ENCODE measurements at regions not wholly inside any gene's neighbourhood (a gene's known extent, or its start where the extent isn't known, plus 50 kb on each side); places are given as distances from the start of the nearest gene placed in this dataset.

DNA sequence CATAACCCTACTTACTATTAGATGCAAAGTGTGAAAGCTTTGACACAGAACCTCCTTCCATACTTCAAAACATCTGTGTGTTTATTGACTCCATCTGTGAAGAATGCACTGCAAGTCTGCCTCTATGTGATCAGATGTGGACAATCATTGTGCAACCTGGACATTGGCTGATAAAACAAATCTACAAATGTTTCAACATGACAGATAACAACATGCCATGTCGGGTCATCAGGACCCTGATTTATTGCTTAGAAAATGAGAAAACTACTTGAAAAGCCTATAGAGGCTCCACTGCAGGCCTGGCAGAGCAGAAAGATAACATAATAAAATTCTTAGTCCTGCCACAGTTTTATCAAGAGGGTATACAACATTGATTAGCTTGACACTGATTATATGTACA lies 1286.4 kb downstream of the GRIK2 start:
- no peak for DNase-seq

DNA sequence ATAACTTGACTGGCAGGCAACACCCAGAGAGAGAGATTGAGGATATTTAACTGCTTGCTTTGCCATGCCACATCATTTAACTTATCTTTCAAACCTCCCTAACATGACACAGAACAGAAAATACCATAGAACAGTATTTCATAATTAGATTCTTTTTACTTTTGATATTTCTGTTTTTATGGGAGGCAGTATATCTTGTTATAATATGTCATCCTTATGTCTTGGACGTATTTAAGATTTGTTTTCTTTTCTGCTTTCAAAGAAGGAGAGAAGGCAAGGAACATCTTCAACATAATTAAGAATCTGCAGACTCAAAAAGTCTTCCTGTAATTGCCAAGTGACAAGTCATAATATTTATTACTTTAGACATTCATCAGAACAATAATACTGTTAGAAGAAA lies 1283.7 kb downstream of the GRIK2 start:
- no peak for DNase-seq

DNA sequence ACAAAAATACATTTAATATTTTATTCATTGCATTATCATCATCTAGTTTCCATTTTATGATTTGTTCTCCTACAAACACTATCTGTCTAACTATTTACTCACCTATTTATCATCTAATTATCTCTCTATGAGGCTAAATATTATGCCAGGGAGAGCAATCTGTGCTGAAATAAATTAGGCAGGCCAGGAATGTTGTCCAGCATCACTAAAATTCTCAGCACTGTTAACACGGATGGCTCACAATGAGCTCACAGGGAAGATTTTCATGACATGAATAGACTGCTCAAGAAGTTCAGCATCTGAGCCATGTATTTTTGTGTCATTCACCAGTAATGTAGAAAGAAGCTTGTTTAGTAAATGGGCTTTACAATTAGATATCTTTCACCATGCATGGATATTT lies 1277.2 kb downstream of the GRIK2 start:
- no peak for DNase-seq

DNA sequence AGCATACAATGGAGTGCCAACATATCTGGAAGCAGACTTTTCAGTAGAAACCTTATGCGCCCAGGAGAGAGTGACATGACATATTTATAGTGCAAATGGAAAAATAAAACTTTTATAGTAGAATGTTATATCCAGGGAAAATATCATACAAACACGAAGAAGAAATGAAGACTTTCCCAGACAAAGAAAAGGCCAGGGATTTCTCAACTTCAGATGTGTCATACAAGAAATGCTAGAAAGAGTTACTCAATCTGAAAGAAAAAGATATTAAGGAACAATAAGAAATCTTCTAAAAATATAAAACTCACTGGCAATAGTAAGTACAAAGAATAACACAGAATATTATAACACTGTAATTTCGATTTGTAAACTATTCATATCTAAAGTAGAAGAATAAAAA lies 1269.3 kb downstream of the GRIK2 start:
- no peak for DNase-seq

DNA sequence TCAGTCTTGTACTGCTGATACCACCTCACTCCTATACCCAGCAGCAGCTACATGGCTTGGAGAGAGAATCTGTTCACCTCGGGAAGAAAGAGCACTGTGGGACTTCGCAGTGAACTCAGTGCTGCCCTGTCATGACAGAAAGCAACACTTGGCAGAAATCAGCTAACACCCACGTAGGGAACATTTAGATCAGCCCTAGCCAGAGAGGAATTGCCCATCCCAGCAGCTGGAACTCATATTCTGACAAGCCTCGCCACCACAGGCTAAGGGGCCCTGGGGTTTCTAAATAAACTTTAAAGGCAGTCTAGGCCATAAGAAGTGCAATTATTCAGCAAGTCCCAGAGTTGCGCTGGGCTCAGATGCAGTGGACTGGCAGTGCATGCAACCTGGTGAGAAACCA lies 1266.8 kb downstream of the GRIK2 start:
- DNase-seq, result no peak

DNA sequence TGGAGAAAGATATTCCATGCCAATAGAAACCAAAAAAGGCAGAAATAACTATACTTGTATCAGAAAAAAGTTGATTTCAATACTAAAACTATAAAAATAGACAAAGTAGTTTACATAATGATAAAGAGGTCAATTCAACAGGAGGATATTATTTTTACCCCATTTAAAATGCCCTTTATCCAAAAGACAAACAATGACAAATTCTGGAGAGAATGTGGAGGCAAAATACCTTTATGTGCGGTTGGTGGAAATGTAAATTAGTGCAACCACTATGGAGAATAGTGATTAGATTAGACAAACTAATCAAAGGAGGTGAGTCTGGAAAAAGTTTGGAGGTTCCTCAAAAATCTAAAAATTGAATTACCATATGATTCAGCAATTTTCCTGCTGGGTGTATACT lies 1262.3 kb downstream of the GRIK2 start:
- no peak for DNase-seq

DNA sequence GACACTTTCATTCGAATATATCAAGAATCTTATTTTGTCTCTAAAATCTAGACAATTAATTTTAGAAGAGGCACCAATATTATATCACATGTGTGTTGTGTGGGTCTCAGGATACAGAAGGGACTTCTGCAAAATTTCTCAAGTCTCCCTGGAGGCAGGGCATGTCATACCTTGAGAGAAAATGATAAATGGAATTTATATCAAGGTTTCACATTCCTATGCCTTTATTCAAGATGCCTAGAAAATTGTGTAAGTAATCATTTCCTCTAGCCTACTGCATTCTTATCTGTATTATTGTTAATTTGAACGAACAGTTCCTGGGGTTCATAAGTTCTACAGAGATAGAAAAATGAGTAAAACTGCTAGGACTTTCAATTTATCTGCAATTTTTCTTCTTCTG lies 1247.9 kb downstream of the GRIK2 start:
- no peak for DNase-seq

DNA sequence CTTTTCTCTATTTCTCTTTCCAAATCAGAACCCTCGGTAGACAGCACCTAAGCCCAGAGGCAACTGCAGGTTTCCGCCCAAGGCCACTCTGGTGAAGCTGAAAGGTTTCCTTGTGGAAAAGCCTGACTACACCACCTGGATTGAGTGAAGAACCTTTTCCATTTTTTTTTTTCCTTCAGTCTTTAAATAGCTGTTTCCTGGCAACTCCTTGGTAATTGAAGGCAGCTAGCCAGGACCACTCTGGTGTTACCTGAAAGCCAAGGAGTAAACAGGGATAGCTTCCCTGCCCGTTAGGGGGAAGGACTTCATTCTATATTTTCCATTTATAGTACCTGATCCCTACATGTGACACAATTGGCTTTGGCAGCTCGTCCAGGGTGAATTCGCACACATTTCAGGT lies 1238.4 kb downstream of the GRIK2 start:
- no peak for DNase-seq

DNA sequence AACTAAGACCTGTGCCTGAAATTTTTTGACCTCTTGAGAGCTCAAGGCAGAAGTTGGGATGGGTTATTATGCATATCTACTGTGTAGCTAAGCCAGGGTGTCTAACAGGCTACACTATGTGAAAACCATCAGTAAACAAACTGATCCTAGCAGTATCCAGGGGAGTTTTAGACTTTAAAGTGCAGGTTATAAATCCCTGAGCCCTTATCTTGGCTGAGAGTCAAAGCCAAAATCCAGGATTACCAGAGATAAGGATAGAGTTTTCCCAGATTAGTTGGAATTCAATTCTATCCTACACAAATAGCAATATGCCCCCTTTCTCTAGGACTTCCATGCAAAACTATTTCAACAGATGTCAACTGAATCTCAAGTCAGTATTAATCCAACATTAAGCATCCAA lies 1229.7 kb downstream of the GRIK2 start:
- DNase-seq, result no peak

DNA sequence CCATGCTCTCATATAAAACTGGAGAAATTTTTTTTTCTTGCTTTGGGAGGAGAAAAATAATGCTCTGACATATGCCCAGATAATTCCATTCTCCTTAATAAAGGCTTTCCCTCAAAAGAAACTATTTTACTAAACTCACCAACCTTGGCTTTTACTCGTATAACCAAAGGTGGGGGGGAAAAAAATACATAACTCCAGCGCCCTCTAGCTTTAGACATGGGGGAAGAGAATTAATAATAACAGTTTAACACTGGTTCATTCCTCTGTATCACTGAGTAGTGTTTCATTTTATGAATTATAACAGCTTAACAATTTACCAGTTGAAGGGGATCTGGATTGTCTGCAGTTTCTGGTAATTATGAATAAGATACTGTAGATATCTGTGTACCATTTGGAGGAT lies 1226.1 kb downstream of the GRIK2 start:
- no peak for DNase-seq

DNA sequence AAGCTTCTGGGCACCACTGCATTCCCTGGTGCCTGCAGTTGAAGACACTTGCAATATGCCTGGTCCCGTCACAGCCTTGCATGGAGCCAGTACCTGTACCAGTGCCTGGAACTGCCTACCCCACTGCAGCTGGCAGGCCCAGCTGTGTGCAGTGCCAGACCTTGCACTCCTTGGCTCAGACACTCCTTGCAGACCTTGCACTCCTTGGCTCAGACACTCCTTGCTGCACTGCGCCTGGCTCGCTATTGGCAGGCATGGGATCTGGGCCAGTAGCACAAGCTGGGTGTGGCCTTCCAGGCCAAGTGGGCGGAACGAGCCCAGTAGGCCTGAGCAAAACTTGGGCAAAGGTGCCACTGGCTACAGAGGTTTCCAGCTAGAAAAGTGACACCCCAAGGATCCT lies 1189.1 kb downstream of the GRIK2 start:
- no peak for DNase-seq

DNA sequence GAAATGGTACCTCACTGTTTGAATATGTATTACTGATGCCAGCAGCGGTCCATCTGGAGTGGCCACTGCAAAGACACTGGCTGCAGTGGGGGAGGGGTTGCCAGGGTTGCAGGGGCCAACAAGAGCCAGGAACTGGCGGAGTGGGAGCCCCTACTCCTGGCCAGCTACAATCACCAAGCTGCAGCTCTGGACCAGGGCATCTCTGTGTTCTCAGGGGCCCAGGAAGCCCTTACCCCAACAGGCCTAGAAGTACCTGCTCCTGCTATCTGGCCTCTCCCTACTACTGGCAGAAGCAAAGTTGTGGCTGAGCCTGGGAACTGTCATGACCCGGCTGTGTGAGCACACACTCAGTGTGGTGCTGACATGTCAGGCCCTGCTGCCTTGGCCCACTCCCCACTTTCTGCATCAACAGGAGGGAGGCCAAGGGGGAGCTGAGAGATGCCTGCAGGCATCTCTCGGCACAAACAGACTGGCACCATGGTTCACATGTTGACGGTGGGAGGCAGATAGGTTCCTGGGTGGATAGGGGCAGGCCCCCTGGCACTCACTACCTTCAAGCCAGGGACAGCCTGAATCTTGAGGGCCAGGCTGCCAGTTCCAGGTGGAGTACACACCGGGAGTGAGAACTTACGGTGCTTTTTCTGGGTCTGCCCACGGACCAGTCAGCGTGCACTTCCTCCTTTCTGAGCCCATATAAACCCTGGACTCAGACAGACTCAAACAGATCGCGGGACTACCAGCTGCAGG lies 1188.0 kb downstream of the GRIK2 start:
- no peak for DNase-seq

DNA sequence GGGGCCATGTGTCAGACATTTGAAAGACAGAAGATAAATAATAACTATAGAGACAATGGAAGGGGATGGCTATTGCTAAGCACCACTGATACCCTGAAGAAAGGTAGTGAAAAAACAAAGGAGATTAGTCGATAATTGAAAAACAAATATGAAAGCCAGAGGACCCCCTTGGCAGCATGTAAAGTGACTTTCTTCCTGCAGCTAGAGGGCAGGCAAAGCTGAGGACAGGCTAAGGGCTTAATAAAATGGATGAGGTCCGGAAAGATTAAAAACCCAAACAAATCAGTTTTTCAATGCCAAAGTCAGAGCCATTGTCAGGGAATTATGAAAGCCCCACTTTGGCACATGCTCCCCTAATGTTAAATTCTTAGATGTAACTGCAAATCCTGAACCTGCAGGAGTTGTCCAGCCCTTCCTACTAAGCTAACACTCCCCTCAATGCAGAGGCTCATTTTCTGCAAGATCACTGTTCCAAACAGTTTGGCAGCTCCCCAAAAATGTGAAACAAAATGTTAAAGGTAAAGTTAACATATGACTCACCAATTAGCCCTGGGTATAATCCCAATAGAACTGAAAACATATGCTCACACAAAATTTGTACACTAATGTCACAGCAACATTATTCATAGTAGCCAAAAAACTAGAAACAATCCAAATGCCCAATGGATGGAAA lies 1177.9 kb downstream of the GRIK2 start:
- DNase-seq, result no peak

DNA sequence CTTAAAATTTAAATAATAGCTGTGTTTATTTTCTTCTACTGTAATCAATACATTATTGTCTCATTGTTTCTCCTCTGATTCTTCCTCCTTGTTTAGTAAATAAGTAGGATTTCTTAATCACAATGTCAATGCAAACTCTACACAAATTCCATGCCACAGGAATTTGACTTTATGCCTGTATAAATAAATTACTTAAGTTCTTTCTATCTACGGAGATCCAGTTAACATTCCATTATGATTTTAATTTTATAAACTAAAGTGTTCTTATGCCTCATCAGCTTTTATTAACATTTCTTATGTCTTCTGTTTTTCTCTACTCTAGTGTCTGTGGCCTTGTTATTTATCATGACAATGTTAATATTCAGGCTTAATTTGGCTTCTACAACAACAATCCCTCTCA lies 1169.2 kb downstream of the GRIK2 start:
- no peak for DNase-seq

DNA sequence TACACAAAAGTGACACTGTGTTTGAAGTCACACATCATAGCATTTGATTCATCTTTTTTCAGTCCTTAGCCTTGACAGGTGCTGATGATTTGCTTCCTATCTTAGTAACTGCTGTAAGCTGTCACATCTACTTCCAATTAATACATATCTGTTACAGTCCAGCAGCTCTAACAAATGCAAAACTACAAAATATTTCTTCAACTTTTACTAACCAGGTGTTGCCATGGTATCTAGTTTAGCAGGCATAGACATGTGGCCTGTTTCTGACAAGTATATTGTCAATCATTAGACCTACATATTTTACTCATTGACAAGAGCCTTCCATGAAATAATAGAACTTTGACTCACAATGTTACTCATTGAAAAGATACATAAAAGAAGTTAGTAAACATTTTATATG lies 1159.7 kb downstream of the GRIK2 start:
- DNase-seq, result no peak

DNA sequence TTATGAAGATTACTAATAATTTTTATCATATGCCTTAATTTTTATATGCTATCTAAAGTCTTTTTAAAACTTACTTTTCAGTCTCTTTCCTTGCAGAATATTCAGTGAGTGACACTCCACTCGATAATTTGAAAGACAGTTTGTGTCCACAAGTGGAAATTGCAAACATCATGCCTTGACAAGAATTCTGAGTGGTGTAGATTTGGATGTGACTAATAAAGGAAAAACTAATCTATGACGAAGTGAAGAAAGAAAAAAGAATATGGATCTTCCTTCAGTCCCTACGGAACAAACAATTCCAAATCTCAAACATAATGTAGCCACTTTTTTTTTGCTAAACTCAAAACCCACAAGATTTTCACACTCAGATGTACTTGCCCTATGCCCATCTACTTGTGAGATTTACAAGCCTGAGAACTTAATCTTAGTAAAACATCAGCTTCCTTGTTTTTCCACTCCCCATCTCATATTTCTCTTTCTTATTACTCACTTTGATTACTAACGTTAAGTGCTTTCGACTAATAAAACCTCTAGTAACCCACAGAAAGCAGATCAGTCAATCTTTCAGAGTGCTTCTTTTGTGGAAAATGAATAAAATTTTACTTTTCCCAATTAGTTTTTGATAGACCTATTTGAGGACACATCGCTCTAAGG lies 1155.8 kb downstream of the GRIK2 start:
- no peak for DNase-seq

DNA sequence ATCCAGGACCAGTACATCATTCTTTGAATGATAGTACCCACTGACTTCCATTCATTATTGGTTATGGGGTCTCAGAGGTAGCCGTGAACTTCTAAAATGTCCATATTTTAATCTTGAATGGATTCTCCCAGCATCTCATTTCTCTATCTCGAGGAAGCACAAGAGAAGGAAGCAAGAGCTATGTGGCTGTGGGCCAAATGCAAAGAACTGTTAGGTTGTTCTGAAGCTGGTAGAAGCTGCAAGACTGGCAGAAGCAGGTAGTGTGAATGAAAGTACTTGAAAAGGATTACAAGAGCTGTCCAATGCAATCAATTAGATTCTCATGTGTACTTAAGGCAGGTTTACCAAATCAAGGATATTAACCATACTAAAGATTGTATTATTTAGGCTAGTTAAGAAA lies 1131.8 kb downstream of the GRIK2 start:
- no peak for DNase-seq

DNA sequence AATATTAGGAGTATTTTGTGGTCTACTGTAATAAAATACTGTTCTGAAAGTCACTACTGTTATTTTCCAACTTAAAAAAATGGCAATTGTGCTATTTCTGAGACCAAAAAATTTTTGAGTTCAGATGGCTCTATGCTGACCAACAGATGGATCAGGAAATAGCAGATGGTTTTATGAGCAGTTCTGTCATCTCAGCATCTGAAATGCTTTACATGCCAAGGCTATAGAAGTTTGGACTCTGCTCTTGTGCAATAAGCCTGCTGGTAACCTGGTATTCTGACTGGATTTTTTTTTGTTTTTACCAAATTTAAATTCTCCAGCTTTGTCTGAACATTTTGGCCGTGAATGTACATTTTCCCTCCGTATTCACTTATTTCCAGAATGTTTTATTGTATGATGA lies 1127.5 kb downstream of the GRIK2 start:
- DNase-seq, result no peak

DNA sequence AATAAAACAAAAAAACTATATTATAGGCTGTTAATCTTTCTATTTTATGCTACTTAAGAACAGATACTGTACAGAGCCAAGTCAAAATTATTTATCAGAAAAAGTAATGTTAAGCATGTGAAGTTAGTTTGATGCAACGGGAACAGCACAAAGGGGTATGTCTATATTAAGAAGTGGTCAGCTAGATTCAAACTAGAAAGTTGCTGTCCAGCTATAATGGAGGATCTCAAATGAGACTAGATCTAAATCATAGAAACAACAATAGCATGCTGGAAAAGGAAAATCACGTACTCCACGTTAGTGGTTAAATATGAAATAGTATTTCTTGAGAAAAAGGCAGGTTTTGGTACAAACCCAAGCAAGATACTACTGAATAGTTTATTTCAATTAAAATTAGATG lies 1124.0 kb downstream of the GRIK2 start:
- DNase-seq, result no peak

DNA sequence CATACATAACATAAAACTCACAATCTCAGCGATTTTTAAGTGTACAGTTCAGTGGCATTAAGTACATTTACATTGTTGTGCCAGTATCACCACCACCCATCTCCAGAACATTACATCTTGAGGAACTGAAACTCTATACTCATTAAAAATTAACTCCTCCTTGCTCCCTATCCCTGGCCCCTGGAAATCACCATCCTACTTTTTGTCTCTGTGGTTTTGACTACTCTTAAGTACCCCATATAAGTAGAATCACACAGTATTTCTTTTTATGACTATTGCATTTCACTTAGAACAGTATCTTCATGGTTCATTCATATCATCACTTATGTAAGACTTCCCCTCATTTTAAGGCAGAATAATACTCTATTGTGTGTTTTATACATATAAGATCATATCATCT lies 1108.1 kb downstream of the GRIK2 start:
- no peak for DNase-seq

DNA sequence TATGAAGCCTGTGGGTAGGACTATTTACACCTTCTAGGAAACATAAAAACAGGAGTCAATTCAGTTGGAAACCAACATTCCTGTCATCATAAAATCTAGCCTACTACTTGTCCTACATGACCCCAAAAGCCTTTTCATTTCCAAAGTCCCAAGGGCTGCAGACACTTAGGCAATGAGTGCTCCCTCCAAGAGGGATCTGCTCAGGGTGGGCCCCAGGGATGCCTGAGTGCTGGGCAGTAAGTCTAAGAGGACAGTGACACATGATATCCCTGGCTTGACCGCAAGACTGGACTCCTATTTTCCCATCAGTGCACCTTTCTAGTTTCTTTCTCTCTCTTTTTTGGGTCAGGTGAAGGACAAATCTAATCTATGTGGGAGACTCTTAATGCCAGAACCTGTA lies 1101.3 kb downstream of the GRIK2 start:
- DNase-seq, result no peak

DNA sequence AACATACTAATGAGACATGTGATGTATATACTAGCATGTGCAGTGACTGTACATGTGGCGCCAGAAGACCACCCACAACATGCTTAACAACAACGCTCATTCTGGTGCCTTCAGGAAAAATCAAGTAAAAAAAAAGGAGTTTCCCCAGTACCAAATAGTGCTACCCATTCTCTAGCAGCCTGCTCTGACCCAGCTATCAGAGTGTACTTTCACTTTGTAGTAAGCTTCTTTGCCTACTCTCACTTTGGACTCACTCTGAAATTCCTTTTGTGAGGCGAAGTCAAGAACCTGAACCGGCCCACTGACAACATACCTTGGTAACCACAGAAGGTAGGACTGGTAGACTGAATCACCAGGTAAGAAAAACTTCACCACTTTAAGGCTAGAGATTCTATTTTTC lies 1100.0 kb downstream of the GRIK2 start:
- DNase-seq, result no peak

DNA sequence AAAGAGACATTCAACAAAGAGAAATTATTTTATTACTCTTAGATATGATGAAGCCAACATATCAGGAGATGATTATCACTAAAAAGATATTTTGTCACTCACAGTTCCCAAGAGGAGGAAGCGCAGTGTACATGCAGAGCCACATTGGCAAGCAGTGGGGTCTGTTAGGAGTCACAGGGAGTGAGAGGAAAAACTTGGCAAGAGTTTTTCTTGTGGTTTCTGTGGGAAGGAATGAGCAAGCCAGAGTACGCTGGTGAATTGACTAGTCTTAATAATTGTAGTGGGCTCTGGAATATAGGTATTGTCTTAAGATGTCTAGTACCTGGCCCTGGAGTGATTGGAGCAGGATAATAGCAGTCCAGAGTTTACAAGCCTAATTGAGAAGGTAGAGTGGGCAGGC lies 1095.2 kb downstream of the GRIK2 start:
- DNase-seq, result no peak

DNA sequence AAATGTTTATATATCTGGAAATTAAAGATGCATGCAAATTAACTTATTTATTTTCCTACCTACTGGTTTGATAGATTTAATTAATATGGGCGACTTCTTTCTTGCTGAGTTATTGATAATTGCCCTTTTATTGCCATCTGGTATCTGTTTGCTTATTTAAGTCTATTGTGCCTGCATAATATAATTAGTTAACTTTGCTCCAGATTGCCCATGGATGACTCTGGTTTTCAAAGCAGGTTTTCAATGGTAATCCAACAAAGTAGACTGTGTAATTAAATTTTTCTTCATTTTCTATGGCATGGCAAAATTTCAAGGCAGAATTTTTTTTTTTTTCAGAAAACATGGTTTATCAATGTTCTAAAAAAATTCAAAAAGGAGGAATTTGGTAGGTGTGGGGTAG lies 1092.0 kb downstream of the GRIK2 start:
- DNase-seq, result no peak

All from activated CD4-positive, alpha-beta T cell treated with anti-CD3 and anti-CD28 coated beads, Interleukin-2, amount 50 U/mL, for 1 hour (primary cell).